Spleen (tissue), 11 donors: ENCODE measurements at regions not wholly inside any gene's neighbourhood (a gene's known extent, or its start where the extent isn't known, plus 50 kb on each side); places are given as distances from the start of the nearest gene placed in this dataset.

ENCODE experiments used
- DNase-seq: peaks from one replicate; pipeline ENCODE4 v3.0.0-alpha.2; 2020
- H3K27ac ChIP-seq, 8 donors: fragments of 200-600 bp; sonication (generic) in 7 of 8; 1 replicate in 4 of 8; 2 replicates in 4 of 8; pipeline versions ENCODE4 v1.5.0 to v1.8.0; 2016 to 2021; ENCODE audit warnings: inconsistent platforms in 4 of 8, mild to moderate bottlenecking in 4 of 8, moderate library complexity in 1 of 8
- H3K27me3 ChIP-seq, 7 donors: fragments of 200-600 bp; sonication (generic) in 6 of 7; replicated peaks in 1 of 7; 1 replicate in 4 of 7; 2 replicates in 3 of 7; pipeline versions ENCODE4 v1.5.0 to v1.8.0; 2016 to 2021; ENCODE audit warnings: inconsistent platforms in 3 of 7, mild to moderate bottlenecking in 1 of 7
- H3K36me3 ChIP-seq, 6 donors: fragments of 200-600 bp; sonication (generic) in 5 of 6; 1 replicate in 4 of 6; 2 replicates in 2 of 6; pipeline versions ENCODE4 v1.5.0 to v1.8.0; 2016 to 2021; ENCODE audit warnings: inconsistent platforms in 2 of 6
- H3K4me1 ChIP-seq, 6 donors: fragments of 200-600 bp; sonication (generic) in 5 of 6; 1 replicate in 3 of 6; 2 replicates in 3 of 6; pipeline versions ENCODE4 v1.5.0 to v1.8.0; 2016 to 2021; ENCODE audit warnings: inconsistent platforms in 3 of 6
- H3K4me3 ChIP-seq, 8 donors: fragments of 200-600 bp; sonication (generic) in 7 of 8; 1 replicate in 4 of 8; 2 replicates in 4 of 8; pipeline versions ENCODE4 v1.5.0 to v1.8.0; 2016 to 2021; ENCODE audit warnings: inconsistent platforms in 4 of 8, mild to moderate bottlenecking in 4 of 8, moderate library complexity in 2 of 8
- H3K9me3 ChIP-seq, 8 donors: fragments of 200-600 bp; sonication (generic) in 7 of 8; 1 replicate in 4 of 8; 2 replicates in 4 of 8; pipeline versions ENCODE4 v1.5.0 to v1.8.0; 2016 to 2021; ENCODE audit warnings: inconsistent platforms in 4 of 8
- CTCF ChIP-seq, 11 experiments: fragments of 200-600 bp in 7 of 11; fragments of 450-650 bp in 4 of 11; sonication (generic) in 4 of 11; IDR thresholded peaks in 8 of 11; conservative IDR thresholded peaks in 3 of 11; 1 replicate in 7 of 11; 2 replicates in 4 of 11; pipeline versions ENCODE4 v1.4.0 to v1.8.0; 2016 to 2021; ENCODE audit warnings: antibody characterized with exemption in 11 of 11, inconsistent platforms in 4 of 11, mild to moderate bottlenecking in 1 of 11
- POLR2A ChIP-seq, 3 donors: fragments of 450-650 bp; IDR thresholded peaks; one replicate each; pipeline ENCODE4 v1.5.1; 2017; ENCODE audit warnings: antibody characterized with exemption in 3 of 3, mild to moderate bottlenecking in 1 of 3
- POLR2AphosphoS5 ChIP-seq, 3 donors: sonication (generic); formaldehyde crosslinking; IDR thresholded peaks; one replicate each; pipeline ENCODE4 v1.5.1; 2017; ENCODE audit warnings: antibody characterized with exemption in 3 of 3
- WGBS, 5 donors: extraction: QIAGEN DNeasy Blood & Tissue Kit in 3 of 5; methylation state at CpG; one replicate each; pipeline versions ENCODE4 v1.1.5 to v1.1.7; 2013 to 2018; 5-methylcytosine and 5-hydroxymethylcytosine counted together
- intact Hi-C: fragments of 100-400 bp; cut with DNase I; formaldehyde crosslinking; loops from one replicate; pipeline ENCODE4 v1.15.0; 2023; ENCODE audit warnings: low total_unique reads
- donor health status: healthy with polysubstance abuse.
- donor health status: DM: no; HTN: no; CAD: no; lungs with moderate emphysema.
- donor health status: DM: no; HTN: no; CAD: no.
- donor health status: Bipolar disorder and iron deficiency.
- donor health status: healthy.
- donor health status: DM: no; HTN: no; CAD: no.
- donor health status: DM: yes; HTN: yes; CAD: no.

- no peaks in the 10 kb centered on the region for H3K27me3 ChIP-seq
- H3K9me3 ChIP-seq, result peaks cover 0 to 16% (median 7%) of the 10 kb centered on the region in 8 donors
- no peaks in the 10 kb centered on the region for H3K36me3 ChIP-seq
- no peak for TF ChIP-seq POLR2A (IDR thresholded peaks at IDR 0.05)
- TF ChIP-seq CTCF (IDR thresholded peaks at IDR 0.05 in 8 of 11, conservative IDR thresholded peaks at IDR 0.05 in 3 of 11), result no peak
- TF ChIP-seq POLR2AphosphoS5 (IDR thresholded peaks at IDR 0.05), result no peak
- DNase-seq, result no peak
- no peaks in the 10 kb centered on the region for H3K4me1 ChIP-seq
- H3K27ac ChIP-seq, result no peak overlapping the region
- no peak overlapping the region for H3K4me3 ChIP-seq
- intact Hi-C loops, result no loop called here
- WGBS, 5 donors, result 80 to 93% (median 85%) methylated on average over 2 of the region's 2 CpGs
These were observed 813.3 kb downstream of the HACE1 start for GRCh38 chr6:104046426-104046825.

GRCh38 chr6:104031346-104031745 is 828.4 kb downstream of the HACE1 start:
- Histone ChIP-seq H3K36me3 (no peaks in the 10 kb centered on the region), H3K9me3 (no peaks in the 10 kb centered on the region), H3K4me3 (no peak overlapping the region), H3K4me1 (no peaks in the 10 kb centered on the region), H3K27me3 (no peaks in the 10 kb centered on the region), H3K27ac (no peak overlapping the region)
- WGBS, 5 donors, result 85 to 98% (median 93%) methylated on average over 1 of the region's 1 CpG
- no peak for TF ChIP-seq POLR2A (IDR thresholded peaks at IDR 0.05)
- TF ChIP-seq POLR2AphosphoS5 (IDR thresholded peaks at IDR 0.05), result no peak
- TF ChIP-seq CTCF (IDR thresholded peaks at IDR 0.05 in 8 of 11, conservative IDR thresholded peaks at IDR 0.05 in 3 of 11), result no peak
- intact Hi-C loops, result no loop called here
- DNase-seq, result no peak

GRCh38 chr6:104022126-104022525 is 837.6 kb downstream of the HACE1 start:
- TF ChIP-seq CTCF (IDR thresholded peaks at IDR 0.05 in 8 of 11, conservative IDR thresholded peaks at IDR 0.05 in 3 of 11), result no peak
- TF ChIP-seq POLR2A (IDR thresholded peaks at IDR 0.05), result no peak
- no peaks in the 10 kb centered on the region for H3K9me3 ChIP-seq
- no peaks in the 10 kb centered on the region for H3K36me3 ChIP-seq
- no peak overlapping the region for H3K27ac ChIP-seq
- H3K4me1 ChIP-seq, result no peaks in the 10 kb centered on the region
- no peak overlapping the region for H3K4me3 ChIP-seq
- intact Hi-C loops, result no loop called here
- no peaks in the 10 kb centered on the region for H3K27me3 ChIP-seq
- no peak for DNase-seq

- intact Hi-C loops, result no loop called here
- WGBS, 5 donors, result 73 to 90% (median 83%) methylated on average over 8 of the region's 8 CpGs
- H3K27me3 ChIP-seq, result no peaks in the 10 kb centered on the region
- no peak overlapping the region for H3K4me3 ChIP-seq
- no peaks in the 10 kb centered on the region for H3K9me3 ChIP-seq
- H3K4me1 ChIP-seq, result no peaks in the 10 kb centered on the region
- no peaks in the 10 kb centered on the region for H3K36me3 ChIP-seq
- no peak overlapping the region for H3K27ac ChIP-seq
- peak; percentile 31 for DNase-seq
- no peak for TF ChIP-seq CTCF (IDR thresholded peaks at IDR 0.05 in 8 of 11, conservative IDR thresholded peaks at IDR 0.05 in 3 of 11)
- TF ChIP-seq POLR2AphosphoS5 (IDR thresholded peaks at IDR 0.05), result no peak
- no peak for TF ChIP-seq POLR2A (IDR thresholded peaks at IDR 0.05)
These were observed 840.5 kb downstream of the HACE1 start for GRCh38 chr6:104019075-104019753.
